Right lobe of liver (tissue), 4 donors: ENCODE measurements at regions not wholly inside any gene's neighbourhood (a gene's known extent, or its start where the extent isn't known, plus 50 kb on each side); places are given as distances from the start of the nearest gene placed in this dataset.

Source experiments
- POLR2A ChIP-seq: fragments of 450-650 bp; IDR thresholded peaks from one replicate; pipeline ENCODE4 v1.6.1; 2017; ENCODE audit warnings: antibody characterized with exemption, mild to moderate bottlenecking
- TF ChIP-seq, protein P1 (sequence below), 4 donors: fragments of 200-600 bp in 3 of 4; fragments of 450-650 bp in 1 of 4; IDR thresholded peaks; one replicate each; pipeline versions ENCODE4 v1.5.1 to v1.8.0; 2016 to 2022; ENCODE audit warnings: antibody characterized with exemption in 4 of 4, mild to moderate bottlenecking in 2 of 4
- donor health status: DM: no; HTN: no; CAD: no.
- donor health status: DM: no; HTN: no; CAD: no.
- donor health status: DM: no; HTN: yes; CAD: no.

DNA sequence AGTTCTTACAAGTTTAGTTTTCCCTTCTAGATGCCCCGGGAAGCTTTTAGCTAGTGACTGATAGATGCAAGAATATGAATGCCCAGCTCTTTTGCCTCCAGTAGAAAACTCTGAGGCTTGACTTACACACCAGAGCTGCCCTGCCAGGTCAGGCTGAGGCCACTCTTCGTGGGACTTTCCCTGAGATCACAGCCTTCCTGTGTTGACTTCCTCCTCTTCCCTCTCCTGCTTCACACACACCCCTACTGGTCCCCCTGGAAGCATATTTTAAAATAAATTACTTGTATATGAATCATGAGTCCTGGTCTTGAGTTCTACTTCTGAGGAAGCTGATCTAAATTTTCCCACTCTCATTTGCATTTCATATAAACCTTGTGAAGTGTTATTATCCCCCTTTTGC lies 413.7 kb downstream of the PDCD6IP start:
- TF ChIP-seq, protein P1, sequence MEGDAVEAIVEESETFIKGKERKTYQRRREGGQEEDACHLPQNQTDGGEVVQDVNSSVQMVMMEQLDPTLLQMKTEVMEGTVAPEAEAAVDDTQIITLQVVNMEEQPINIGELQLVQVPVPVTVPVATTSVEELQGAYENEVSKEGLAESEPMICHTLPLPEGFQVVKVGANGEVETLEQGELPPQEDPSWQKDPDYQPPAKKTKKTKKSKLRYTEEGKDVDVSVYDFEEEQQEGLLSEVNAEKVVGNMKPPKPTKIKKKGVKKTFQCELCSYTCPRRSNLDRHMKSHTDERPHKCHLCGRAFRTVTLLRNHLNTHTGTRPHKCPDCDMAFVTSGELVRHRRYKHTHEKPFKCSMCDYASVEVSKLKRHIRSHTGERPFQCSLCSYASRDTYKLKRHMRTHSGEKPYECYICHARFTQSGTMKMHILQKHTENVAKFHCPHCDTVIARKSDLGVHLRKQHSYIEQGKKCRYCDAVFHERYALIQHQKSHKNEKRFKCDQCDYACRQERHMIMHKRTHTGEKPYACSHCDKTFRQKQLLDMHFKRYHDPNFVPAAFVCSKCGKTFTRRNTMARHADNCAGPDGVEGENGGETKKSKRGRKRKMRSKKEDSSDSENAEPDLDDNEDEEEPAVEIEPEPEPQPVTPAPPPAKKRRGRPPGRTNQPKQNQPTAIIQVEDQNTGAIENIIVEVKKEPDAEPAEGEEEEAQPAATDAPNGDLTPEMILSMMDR (IDR thresholded peaks at IDR 0.05) = no peak
- TF ChIP-seq POLR2A = no peak
